GM18520 (cell line): ENCODE measurements at regions not wholly inside any gene's neighbourhood (a gene's known extent, or its start where the extent isn't known, plus 50 kb on each side); places are given as distances from the start of the nearest gene placed in this dataset.

Source experiments
- ATAC-seq: cut with Tn5 transposase; IDR thresholded peaks from one replicate; pipeline ENCODE4 v1.9.1; 2021; ENCODE audit not compliant: unreplicated experiment

DNA sequence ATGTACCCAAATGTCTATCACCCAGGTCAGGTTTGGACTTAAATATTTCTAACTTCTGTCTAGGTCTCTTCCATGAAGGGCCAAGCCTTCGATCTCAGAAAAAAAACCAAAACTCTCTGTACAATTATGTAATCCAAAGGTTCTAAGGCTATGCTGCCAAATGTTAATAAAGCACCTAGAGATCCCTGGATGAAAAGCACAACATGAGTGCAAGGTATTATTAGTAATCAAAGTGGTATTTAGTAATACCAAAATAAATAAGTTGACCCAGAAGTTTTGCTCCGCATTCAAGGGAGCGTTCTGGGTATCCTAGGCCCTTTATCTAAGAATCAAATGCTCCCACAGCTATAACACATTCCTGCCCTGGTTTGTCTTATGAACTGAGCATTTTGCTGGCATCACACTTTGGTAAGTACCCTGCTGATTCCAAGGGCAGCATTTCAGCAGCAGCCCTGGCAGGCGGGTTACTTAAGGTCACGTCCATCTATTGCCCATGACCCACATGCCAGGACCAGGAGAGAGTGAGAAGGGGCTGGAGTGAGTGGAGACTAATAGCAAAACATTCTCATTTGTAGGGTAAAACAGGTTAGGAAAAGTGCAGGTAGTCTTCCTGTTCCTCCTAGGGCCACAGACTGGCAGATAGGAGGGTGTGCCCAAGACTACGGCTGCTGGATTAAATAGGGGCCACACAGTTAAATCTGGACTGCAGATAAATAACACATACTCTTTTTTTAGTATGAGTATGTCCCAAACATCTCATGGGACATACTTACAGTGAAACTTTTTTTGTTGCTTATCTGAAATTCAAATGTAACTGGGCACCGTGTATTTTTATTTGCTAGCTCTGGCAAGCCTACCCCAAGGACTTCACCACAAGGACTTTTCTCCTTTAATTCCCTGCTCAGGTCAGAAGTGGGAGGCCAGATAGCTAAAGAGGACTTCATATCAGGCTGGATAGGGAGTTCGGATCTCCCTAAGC is 76.0 kb upstream of the SNRK start:
- ATAC-seq, result no peak

- peak; percentile 46 for ATAC-seq
These were observed 78.7 kb upstream of the SNRK start for GRCh38 chr3:43207628-43208085.

DNA sequence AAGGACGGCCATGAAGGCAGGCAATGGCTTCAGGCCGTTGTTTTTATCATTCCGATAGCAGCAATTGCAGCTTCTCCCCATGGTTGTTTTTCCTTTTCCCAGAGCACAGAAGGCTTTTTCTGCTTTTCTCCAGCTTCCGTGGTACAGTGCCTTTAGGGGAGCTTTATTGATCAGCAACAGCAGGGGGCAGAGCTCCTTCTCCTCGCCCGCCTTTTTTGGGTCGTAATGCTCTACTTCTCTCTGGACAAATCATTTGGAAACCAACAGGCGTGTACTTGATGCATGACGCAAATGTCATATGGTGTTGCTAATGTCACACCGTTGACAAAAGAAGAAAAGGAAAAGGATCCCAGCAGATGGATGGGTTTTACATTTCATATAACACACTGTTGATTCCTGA is 79.7 kb upstream of the SNRK start:
- ATAC-seq, result no peak

DNA sequence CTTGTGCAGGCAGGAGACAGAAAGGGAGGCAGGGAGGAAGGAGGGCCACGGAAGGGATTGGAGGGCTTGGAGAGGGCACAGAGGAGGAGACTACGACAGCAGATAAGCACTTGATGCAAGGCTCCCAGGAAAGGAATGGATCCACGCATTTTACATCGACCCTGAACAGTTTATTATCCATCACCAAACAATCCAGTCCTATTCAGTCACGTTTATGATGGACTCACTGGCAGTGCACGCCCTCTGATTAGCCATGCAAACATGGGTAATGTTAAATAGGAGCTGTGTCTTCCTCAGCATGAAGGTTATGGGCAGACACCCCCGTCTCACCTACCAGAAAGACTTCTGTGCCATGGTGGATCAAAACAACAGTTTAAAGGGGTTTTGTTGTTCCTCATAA is 80.2 kb upstream of the SNRK start:
- no peak for ATAC-seq

DNA sequence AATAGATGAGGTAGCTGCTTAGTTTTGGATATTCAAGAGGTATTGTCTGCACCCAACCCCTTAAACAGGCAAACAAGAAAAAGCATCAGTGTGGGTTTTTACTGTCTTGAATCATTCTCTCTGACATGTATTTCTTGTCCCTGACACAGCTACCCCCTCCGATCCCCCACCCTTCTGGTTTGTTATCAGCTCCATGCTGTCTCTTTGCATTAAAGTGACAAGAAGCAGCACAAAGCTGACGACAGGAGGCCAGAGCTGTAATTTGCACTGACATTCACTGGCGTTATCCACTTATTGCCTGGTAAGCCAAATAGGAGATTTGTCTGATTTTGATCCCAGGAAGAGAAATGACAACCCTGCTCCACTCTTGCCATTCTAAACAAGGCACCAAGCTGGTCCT is 83.3 kb upstream of the SNRK start:
- ATAC-seq, result no peak

GRCh38 chr3:43201581-43201980 is 84.8 kb upstream of the SNRK start:
- no peak for ATAC-seq

DNA sequence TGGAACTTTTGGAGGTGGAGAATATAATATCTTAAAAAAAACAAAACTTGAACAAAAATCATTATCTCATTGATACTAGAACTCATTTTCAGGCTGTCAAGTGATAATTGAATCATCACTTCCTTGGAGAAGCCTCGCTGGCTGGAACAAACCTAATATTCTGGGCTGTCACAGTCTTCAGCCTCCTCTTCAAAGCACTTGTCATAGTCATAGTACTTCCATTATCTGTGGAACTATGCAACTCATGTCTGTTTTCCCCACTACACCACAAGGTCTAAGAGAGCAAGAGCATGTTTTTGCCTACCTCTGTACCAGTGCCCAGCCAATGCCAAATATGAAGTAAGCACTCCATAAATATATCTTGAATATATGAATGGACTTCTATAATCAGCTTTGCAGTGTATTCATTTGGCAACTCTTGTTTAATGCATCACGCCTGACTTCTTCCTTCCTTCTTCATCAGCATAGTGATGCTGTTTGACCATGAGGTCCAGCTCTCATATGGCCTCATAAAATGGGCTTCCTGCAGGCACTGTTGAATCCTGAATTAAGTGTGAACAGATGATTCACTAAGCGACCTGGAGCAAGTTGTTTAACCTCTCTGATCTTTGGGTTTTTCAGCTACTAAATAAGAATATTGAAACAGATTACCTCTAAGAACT is 86.6 kb upstream of the SNRK start:
- ATAC-seq, result no peak

- ATAC-seq, result no peak
These were observed 87.3 kb upstream of the SNRK start for GRCh38 chr3:43198791-43199644.

DNA sequence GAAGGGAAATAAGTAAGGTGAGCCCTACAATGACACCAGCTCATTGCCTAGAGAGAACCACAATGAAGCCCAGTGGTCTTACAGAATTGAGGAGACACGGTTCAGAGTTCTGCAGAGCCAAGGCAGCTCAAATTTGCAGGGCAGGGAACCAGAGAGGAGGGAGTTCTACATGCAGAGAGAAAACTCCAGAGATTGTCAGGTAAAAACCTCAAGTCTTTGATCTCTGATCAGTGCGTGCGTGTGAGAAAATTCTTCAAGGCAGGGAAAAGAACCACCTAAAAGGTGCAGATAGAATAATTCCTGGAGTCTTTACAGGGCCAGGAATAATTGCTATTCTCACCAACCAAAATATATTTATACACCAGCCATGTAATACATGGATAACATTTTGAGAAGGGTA is 88.0 kb upstream of the SNRK start:
- ATAC-seq, result no peak

- ATAC-seq, result no peak
These were observed 89.2 kb upstream of the SNRK start for GRCh38 chr3:43197181-43197580.

- ATAC-seq, result no peak
These were observed 89.6 kb upstream of the SNRK start for GRCh38 chr3:43196721-43197120.

DNA sequence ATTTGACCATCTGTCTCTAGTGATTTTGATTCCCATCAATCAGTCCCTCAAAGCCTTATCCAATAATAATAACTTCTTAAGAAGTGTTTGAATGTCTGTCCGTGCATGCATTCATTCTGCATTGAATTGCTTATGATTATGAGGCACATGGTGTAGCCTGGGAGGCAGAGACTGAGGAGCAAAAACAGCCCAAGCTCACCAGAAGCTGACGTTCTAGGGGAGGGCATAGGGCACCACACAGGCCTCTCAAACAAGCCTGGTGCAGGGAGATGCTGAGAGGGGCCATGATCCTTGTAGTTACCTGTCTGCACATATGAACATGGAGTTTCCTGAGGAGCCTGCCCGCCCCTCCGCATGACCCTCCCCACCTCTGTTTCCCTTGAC is 89.2 kb upstream of the POMGNT2 start:
- no peak for ATAC-seq

GRCh38 chr3:43194490-43195114 is 88.7 kb upstream of the POMGNT2 start:
- no peak for ATAC-seq

- no peak for ATAC-seq
These were observed 88.2 kb upstream of the POMGNT2 start for GRCh38 chr3:43194069-43194468.

- ATAC-seq, result no peak
These were observed 86.1 kb upstream of the POMGNT2 start for GRCh38 chr3:43192028-43192427.

DNA sequence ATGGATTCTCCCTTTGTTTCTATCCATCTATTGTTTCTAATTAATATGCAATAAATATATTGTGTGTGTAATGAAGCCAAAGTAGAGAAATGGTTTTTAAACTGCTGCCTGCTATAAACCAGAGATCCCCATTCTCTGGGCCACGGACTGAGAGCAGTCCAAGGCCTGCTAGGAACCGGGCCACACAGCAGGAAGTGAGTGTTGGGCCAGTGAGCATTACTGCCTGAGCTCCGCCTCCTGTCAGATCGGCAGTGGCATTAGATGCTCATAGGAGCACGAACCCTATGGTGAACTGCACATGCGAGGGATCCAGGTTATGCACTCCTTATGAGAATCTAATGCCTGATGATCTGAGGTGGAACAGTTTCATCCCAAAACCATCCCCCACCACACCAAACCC is 85.2 kb upstream of the POMGNT2 start:
- no peak for ATAC-seq

GRCh38 chr3:43190670-43191069 is 84.8 kb upstream of the POMGNT2 start:
- ATAC-seq, result no peak

GRCh38 chr3:43187836-43188479 is 82.1 kb upstream of the POMGNT2 start:
- no peak for ATAC-seq

GRCh38 chr3:43185983-43186314 is 80.1 kb upstream of the POMGNT2 start:
- no peak for ATAC-seq

DNA sequence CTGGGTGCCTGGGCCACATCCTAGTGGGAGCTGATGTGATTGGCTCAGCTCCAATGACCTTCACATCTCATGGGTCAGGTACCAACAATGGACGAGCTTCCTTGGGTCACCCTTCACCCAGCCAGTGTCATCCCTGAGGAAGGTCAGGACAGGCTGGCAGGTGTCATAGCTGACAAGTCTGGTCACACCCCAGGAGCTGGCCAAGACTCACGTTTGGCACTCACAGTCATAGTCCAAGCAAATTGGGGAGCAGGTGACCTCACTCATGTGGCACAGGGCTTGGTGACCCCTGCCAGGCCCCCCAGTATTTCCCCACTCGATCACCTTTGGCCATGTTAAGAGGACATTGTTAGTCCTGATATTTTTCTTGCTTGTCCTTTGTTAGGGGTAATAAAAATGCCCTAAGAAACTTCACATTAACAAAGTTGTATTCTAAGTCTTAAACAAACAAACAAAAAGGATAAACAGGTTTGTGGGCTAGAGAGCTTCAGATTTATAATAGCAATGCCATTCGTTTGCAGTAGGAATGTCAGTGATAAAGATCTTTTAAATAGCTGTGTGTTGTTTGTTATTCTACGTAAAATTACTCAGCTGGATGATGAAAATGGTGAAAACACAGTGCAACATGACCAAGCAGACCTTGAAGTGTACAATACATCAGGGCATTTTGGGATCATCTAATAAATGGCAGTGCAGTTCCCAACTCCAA is 79.5 kb upstream of the POMGNT2 start:
- ATAC-seq, result no peak
